ENCODE measurements at regions not wholly inside any gene's neighbourhood (a gene's known extent, or its start where the extent isn't known, plus 50 kb on each side); places are given as distances from the start of the nearest gene placed in this dataset.

DNA sequence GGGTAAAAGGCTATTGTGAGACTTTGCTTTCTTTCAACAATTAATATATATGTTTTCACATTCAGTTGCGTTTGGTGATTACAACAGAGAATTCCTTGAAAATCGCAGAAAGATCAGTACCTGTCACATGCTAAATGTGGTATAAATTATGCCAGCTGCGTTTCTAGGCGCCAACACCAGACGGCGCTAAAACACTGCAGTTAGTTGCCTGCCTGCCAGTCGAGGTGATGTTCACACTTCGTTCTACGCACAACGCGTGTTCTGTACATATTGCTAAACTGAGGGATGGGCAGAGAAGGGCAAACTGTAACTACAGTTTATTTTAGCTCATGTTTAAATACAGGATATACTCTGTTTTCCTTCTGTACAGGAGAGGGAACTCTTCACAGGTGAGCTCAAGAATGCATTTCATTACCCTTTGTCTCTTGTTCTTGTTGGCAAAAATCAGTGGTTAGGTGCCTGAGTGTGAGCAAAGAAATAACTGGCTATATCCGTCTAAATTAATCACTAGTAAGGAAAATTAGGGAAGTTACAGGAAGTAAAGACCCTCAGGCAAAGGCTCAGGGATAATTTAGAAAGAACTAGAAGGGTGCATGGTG, 100.1 kb upstream of the RGS17 start (continued):
- TF ChIP-seq FOXJ3 (CRISPR knock-in tag; IDR thresholded peaks at IDR 0.05; ENCODE audit: borderline replicate concordance) (peak; percentile 18; the same call in 1 of the 2 replicates), LCORL (IDR thresholded peaks at IDR 0.05) (no peak), LCORL (CRISPR knock-in tag; IDR thresholded peaks at IDR 0.05) (0 out of 2 replicates have a peak, but pooled peaks have one; percentile 19), RAD21 (CRISPR knock-in tag; IDR thresholded peaks at IDR 0.05) (peak; percentile 80), EZH2 (conservative IDR thresholded peaks at IDR 0.05; ENCODE audit: low read depth, low read length) (no peak)
- TF ChIP-seq, protein P1, sequence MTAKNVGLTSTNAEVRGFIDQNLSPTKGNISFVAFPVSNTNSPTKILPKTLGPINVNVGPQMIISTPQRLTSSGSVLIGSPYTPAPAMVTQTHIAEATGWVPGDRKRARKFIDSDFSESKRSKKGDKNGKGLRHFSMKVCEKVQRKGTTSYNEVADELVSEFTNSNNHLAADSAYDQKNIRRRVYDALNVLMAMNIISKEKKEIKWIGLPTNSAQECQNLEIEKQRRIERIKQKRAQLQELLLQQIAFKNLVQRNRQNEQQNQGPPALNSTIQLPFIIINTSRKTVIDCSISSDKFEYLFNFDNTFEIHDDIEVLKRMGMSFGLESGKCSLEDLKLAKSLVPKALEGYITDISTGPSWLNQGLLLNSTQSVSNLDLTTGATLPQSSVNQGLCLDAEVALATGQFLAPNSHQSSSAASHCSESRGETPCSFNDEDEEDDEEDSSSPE (CRISPR knock-in tag; IDR thresholded peaks at IDR 0.05), result no peak
- TF ChIP-seq, protein P2, sequence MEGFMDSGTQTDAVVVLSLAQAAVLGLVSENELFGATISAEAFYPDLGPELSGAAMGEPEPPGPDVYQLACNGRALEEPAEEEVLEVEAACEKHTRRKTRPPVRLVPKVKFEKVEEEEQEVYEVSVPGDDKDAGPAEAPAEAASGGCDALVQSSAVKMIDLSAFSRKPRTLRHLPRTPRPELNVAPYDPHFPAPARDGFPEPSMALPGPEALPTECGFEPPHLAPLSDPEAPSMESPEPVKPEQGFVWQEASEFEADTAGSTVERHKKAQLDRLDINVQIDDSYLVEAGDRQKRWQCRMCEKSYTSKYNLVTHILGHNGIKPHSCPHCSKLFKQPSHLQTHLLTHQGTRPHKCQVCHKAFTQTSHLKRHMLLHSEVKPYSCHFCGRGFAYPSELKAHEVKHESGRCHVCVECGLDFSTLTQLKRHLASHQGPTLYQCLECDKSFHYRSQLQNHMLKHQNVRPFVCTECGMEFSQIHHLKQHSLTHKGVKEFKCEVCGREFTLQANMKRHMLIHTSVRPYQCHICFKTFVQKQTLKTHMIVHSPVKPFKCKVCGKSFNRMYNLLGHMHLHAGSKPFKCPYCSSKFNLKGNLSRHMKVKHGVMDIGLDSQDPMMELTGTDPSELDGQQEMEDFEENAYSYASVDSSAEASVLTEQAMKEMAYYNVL (CRISPR knock-in tag; IDR thresholded peaks at IDR 0.05; ENCODE audit: borderline replicate concordance), result no peak

GRCh38 chr6:153218184-153218792, 87.2 kb upstream of the RGS17 start:
- no peaks in the 10 kb centered on the region for H3K79me2 ChIP-seq (ENCODE audit: insufficient read depth, low read length)
- FAIRE-seq, result no peak
- no peaks in the 10 kb centered on the region; a peak in 1 of 5 replicates for H3K27me3 ChIP-seq (ENCODE audit: control insufficient read depth in 1 of 2, insufficient read depth in 2 of 2, low read length in 2 of 2)
- peak; percentile 100 for TF ChIP-seq HNRNPK (IDR thresholded peaks at IDR 0.05; ENCODE audit: low read depth, low read length, poor library complexity, severe bottlenecking)
- no peak for TF ChIP-seq HOXA5 (CRISPR knock-in tag; IDR thresholded peaks at IDR 0.05)
- H4K20me1 ChIP-seq (ENCODE audit: insufficient read depth, low read length), result no peaks in the 10 kb centered on the region
- H3K9ac ChIP-seq (ENCODE audit: insufficient read depth, low read depth, low read length), result no peak overlapping the region
- whole genome bisulfite sequencing (ENCODE audit: low lambda C conversion rate), result 10% methylated on average over 3 of the region's 3 CpGs
- BruUV-seq (replicated peaks), result no TSS peak
- ChIA-PET POLR2A (no interaction called here), CTCF (ENCODE audit: low intra/inter-chr PET ratio, low total read pairs) (no interaction called here)
- H3K27ac ChIP-seq (ENCODE audit: extremely low read length, insufficient read depth, low read length), result no peak overlapping the region
- no peak for DNase-seq (ENCODE audit: low spot score)
- H3K9me3 ChIP-seq (ENCODE audit: low read length), result no peaks in the 10 kb centered on the region
- no peak overlapping the region for H3K4me3 ChIP-seq (replicated peaks in 1 of 3; ENCODE audit: insufficient read depth in 1 of 3, low read depth in 2 of 3, low read length in 3 of 3)
- ATAC-seq, result no peak
- no peaks in the 10 kb centered on the region for H3K4me1 ChIP-seq (ENCODE audit: insufficient read depth, low read length)
- no peak overlapping the region for H3K4me2 ChIP-seq (ENCODE audit: low read depth, low read length)
- intact Hi-C loops (cut with micrococcal nuclease; ENCODE audit: unreplicated experiment) (no loop called here), in situ Hi-C loops (cut with HindIII; ENCODE audit: extremely low pct_ligation_motif_present, low pct_unique_long_range_greater_than_20kb) (no loop called here)
- no peaks in the 10 kb centered on the region for H3K36me3 ChIP-seq (replicated peaks in 1 of 2; ENCODE audit: control insufficient read depth in 1 of 2, insufficient read depth in 2 of 2, low read length in 2 of 2)
- no peak overlapping the region for H2AFZ ChIP-seq (ENCODE audit: low read length)
